Islet precursor cell (in vitro differentiated cells): ENCODE measurements at regions not wholly inside any gene's neighbourhood (a gene's known extent, or its start where the extent isn't known, plus 50 kb on each side); places are given as distances from the start of the nearest gene placed in this dataset.

Experiments used
- DNase-seq: peaks from one replicate; pipeline ENCODE4 v3.0.0-alpha.2; 2018

DNA sequence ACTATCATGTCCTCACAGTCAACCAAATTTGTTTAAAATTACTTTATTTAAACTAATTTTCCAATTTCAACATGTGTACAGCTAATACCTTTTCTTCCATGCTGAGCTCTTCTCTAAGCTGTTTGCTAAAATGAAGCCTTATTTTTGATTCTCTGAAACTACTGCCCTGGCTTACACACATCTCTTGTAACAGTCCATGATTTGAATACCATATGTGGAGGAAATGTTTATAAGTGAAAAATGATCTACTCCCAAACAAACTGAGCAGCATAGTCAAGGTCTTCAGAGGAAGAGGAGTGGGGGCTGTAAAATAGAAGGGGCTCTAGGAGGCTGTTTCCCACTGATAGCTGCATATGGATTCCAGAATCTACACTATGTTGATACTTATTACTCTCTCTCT lies 188.7 kb downstream of the ANKRD50 start:
- DNase-seq: no peak

DNA sequence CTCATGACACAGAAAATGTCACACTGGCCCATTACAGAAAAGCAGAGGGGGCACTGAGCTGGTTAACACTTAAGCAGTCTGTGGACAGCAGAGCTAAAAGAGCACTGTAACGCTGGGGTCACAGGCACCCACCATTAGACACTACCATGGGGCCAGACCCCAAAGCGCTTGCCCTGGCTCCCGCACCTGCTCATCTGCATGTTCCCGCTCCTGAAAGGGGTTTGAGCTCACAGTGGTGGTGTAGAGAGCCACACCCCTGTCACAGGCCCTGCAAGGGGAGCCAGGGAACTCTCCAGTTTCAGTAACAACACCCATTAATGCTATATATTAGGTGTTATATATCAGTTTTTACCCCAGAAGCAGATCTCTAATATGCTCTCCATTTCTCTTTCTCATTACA lies 187.0 kb downstream of the ANKRD50 start:
- no peak for DNase-seq

DNA sequence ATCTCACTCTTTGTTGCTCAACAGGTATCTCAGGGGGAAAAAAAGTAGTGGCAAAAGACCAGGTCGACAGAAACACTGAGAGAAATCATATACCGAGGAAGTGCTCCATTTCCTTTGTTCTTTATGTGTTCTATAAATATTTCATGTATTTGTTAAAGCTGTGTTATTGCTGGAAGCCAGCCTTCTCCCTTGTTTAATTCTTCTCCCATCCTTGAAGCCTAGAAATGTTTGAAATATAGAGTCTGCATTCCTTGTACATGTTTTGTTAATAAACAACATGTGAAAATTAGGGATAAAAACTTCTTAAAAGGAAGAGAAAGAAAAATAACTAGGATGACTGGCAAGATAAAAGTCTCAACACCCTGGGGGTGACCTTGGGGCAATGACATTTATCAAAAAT lies 186.2 kb downstream of the ANKRD50 start:
- DNase-seq: no peak

DNA sequence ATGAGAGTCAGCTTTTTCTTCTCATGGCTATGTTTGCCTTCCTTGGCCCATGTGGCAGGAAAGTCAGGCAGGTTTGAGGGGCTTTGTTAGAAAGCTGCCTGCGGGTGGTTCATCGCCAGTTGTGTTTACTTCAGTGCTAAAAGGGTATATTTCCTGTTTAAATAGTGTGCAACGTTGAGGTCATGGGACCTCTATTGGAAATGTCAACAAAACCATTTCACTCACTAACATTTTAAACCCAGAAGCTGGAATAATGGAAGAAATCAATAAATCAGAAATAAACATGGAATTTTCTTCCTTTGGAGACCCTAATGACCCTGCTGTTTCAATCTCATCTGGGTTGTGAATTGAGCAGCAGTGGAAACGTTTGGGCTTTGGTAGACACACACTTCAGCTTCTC lies 185.8 kb downstream of the ANKRD50 start:
- DNase-seq: no peak

DNA sequence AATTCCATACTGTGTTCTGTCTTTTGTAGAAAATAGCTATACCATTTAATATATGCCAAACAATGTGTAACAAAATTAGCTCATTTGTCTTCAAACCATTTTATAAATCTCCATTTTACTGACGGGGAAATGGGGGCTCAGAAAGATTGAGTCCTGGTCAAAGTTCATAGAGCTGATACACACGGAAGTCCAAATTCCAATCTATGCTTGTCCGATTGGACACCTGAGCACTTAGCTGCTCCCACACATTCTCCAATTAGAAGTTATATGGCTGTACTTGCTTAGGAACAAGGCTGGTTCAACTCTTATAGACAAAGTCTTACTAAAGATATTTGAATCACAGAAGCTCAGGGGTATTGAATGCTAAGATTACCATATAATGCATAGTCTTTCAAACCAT lies 185.2 kb downstream of the ANKRD50 start:
- DNase-seq: no peak

DNA sequence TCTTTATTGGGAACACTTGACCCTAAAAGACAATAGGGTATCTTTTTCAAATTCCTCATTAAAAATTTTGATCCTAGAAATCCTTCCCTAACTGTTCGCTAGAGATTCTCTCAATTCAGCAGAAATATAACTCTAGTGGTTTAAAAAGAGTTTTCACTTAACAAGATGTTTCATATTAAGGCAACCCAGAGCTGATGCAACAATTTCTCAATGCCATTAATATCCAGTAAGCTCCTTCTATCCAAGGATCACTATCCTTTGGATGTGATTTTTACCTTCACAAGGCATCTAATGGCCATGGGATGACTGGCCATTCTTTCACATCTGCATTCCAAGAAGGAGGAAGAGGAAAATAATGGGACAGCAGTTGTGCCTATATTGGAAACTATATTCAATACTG lies 183.4 kb downstream of the ANKRD50 start:
- no peak for DNase-seq

DNA sequence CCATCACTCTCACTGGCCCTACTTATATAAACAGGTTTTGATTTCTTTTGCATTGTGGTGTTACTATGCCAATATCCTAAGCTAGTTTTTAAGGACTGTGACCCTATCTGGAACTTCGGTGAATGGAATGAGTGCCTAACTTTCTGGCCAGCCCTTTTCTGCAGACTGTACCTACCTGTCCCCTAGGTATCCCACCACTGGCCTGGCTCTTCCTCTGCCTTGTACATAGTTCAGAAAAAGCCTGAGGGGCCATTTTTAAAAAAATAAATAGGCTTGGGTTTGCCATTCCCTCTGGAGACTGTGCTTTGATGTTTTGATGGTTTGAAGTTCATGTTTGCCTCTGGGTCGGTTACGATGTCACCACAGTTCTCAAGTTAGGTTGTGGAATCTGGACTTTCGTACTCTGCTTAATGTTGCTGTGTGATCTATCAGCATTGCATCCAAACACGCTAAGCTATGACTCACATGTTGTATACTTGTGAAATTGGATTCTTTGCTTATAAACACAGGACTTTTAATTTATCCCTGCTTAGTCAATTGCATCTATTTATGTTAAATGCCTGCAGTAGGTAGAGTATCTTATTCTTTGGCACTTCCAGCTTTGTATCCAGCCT lies 182.0 kb downstream of the ANKRD50 start:
- no peak for DNase-seq

DNA sequence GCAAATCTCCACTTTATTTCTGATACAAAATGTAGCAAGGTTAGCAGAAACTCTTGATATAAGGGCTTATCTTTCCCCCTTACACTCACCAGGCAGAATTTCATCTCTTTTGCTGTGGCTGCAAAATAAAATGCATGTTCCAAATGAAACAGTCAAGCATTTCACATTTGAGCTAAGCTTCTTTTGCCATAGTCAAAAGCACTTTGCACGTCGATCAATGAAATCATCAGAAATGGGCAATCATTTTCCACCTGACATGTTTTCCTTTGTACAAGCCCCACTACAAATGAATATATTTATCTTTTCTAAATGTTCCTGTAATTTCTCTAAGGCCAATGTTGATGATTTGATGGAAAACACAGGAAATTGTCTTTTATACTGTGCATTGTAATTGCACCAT lies 178.4 kb downstream of the ANKRD50 start:
- no peak for DNase-seq

DNA sequence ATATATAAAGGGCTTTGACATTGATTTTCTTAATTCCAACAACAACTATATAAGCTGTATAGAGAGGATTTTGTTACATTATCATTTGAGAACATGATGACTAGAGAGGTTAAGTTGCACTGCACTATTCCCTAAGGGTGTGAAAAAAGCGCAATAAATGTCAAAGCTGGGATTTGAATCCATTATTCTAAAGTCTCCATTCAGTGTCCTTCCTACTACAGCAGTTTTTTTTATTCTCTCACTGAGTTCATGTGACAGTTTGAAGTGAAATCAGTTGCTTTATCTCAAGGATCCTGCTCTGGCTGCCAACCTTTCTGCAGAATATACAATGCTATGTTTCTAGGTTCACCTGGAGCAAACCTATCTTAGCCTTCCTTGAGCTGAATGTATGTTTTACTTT lies 177.5 kb downstream of the ANKRD50 start:
- DNase-seq: no peak

DNA sequence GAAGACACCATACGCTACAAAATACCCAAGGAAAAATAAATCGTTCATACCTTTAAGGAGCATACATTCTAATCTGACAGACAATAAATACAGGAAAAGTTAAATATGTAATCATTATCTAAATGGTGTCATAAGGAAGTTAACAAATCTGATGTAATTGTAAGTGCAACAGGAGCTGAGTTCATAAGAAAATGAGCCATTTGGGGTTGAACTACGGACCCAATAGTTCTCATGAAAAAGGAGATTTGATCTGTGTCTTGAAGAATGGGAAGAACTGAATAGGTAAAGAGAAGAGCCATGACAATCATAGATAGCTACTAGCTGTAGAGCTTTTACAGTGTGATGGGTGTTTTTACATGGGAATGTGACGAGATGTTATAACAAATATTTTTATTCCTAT lies 175.6 kb downstream of the ANKRD50 start:
- DNase-seq: no peak

DNA sequence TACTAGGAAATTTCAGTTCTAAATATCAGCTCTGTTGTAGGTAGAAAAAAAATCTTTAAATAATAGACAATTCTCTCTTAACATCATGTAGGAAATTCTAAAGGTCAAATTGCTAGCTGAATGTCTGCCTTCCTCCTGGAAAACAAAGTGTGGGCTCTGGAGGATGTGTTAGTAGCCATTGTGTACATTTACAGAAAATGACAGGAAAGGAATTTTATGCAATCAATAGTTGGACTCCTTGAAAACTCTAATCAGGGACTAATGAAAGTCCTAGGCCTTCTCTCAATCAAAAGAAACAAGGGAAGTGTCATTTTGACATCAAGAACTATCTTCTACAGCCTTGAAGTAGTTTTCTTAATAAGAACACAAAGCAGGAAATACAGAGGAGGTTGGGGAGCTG lies 174.6 kb downstream of the ANKRD50 start:
- DNase-seq: no peak

DNA sequence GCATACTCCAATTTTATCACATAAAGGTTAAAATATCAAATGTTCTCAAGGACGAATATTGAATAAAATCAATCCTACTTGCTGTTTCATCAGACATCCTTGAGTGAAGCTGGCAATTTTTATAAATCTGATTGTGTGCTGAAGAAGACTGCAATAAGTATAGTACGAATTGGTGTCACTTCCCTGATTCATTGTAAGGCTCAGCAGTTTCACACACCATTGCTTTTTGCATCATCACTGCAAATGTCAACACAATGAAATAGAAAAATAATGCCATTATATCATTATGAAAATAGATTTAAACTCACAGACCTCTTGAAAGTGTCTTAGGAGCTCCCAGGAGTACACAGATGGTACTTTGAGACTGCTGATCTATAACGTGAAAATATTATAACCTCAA lies 172.5 kb downstream of the ANKRD50 start:
- no peak for DNase-seq

DNA sequence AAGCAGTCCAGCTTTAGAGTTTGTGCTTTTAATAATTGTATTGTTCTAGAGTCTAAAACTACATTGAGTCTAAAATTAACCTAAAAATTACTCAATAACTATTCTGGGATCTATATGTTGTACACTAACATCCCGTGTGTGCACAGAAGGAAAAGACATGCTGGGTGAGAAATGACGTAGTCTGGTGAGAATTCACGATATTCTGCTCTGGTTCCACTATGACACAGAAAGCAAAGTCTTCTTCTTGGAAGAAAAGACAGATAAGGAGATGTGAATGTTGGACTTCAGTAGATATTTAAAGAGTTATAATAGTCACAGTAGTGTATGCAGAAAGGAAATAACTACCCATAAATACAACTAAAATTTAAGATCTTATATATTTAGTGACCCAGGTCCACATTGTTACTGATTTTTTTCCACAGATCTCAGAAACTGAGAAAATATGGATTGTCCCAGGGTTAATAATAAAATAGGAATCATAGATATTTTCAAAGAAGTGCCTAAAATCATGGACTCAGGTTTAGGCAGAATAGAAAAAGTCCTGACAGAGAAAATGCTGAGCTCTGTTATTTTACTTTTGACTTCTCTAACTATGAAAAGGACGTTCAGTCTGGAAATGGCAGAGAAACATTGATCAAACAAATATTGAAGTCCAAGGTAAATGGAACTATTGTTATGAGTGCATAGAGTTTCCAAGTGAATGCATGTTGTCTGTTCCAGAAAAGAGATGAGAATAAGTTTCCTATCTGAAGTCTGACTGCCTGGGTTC lies 170.7 kb downstream of the ANKRD50 start:
- no peak for DNase-seq

DNA sequence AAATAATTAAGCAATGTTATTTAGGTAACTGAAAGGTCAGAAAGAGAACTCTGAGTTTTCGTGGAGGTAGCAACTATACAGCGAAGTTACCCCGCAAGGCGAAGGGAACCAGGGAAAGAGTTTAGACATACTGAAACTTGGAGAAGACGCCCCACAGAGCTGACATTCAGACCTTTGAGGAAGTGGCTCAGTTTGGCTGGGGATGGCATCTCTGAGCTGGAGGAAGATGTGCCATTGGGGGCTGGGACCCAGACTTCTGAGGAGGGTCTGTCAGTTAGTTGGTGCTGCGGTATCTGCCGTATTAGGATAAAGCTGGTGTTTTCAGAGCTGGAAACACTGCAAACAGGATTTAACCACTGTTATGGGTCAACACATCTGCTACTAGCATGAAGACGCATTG lies 156.6 kb downstream of the ANKRD50 start:
- no peak for DNase-seq

DNA sequence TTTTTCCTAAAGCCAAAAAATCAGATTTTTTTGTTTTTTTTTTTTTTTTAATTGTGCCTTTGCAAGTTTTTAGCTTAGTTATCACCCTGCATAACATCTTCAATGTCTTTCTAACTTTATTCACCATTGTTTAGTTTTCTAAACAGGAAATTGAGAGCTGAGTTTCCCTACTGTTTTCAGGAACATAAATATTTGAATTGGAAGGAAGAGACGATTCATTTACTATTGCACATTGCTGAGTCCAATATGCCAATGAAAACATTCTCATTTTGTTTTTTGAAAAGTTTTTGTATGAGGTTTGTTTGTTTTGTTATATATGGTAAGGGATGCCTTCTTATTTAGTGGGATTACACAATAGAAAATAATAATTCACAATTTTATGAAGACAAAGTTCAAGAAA lies 148.4 kb downstream of the ANKRD50 start:
- DNase-seq: no peak

DNA sequence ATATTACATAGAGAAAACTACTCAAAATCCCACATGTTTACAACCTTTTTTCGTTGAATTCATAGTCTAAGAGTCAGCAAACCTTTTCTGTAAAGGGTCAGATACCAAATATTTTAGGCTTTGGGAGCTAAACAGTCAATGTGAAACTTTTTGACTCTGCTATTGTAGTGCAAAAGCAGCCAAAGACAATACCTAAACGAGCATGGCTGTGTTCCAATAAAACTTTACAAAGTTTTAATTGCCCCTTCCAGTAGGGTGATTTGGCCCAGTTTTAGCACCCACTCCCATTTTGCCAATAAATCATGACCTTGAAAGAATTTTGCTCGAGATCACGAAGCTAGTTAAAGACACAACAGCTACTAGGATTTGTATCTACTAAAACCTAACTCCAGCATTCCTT lies 147.2 kb downstream of the ANKRD50 start:
- DNase-seq: no peak

DNA sequence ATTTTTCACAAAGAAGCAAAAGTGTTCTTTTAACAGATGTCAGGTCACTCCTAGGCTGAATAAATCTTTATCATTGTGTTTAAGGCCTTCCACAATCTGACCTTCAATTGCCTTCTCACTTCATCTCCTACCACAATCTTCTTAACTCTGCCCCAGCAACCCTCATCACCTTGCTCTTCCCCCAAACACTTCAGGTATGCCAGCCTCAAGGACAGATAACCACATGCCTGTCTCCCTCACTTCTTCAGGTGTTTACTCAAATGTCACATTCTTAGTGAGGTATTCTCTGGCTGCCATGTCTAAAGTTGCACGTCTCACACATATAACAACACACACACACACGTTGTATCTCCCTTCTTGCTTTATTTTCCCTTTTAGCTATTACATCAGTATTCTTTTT lies 146.5 kb downstream of the ANKRD50 start:
- peak; percentile 51 for DNase-seq

DNA sequence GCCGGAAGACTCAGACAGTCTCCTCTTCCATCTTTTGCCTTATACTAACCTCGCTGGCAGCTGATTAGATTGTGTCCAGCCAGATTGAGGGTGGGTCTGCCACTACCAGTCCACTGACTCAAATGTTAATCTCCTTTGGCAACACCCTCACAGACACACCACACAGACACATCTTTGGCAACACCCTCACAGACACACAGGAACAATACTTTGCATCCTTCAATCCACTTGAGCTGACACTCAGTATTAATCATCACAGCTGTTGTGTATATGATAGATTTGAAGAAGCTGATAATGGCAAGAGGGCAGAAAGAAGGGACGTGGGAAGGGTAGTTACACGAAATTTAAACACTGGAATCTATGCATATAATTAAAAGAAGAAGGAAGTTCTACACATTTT lies 139.5 kb downstream of the ANKRD50 start:
- DNase-seq: no peak

DNA sequence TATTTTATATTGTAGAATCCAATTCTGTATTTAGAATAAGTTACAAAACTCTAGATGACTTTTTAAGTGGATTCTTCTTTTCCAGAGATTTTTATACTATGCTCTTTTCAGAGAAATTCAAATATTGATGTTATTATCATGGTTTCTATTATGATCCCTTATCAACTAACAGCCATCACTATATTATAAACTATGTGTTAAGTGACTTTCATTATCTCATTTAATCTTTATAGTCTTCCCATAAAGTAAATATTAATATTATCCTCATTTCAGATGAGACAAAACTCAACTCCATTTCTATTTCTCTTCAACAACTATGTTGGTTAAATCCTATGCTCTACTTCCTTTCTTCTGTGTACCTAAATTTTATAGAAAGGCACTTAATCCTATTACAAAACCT lies 132.6 kb downstream of the ANKRD50 start:
- DNase-seq: no peak

DNA sequence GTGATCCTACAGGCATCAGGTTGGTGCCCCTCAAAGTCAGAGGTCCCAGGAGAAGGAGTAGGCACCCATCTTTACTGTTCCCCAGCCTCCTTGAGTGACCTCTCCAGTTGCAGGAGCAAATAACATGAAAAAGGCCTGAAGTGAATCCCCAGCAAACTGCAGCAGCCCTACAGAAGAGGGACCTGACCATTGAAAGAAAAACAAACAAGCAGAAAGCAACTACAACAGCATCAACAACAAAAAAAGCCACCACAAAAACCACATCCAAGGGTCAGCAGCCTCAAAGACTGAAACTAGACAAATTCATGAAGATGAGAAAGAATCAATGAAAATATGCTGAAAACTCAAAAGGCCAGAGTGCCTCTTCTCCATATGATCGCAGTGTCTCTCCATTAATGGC lies 128.7 kb downstream of the ANKRD50 start:
- DNase-seq: no peak

DNA sequence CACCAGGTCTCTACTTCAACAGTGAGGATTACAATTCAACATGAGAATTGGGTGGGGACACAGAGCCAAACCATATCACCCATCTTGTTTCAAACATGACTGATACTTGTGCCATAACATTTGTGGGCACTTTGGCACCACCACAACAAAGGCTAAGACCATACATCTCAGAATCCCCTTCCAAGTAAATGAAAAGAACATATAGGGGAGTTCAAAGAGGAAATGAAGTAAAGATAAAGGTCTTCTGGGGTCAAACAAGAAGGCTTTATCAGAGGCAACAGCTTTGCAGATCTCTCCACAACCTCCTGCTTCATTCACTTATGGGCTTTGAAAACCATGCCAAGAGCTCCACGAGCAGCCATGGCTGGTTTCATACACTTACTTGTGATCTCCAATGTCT lies 122.7 kb downstream of the ANKRD50 start:
- no peak for DNase-seq

DNA sequence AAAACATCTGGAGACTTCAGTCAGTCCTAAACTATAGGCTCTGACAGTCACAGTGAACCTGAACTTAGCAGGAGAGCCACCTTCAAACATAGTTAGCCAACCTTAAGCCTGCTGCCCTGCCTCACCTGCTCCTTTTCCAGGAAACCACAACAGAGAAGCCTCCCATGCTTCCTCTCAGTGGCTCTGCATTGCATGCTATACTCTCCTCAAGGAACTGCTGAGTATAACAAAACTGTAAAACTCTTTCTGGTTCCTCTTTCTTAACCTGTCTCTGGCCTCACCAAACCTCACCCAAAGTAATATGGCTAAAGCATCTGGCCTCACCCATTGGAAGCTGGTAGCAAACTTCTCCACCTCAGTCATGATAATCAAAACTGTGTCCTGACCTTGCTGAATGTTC lies 122.1 kb downstream of the ANKRD50 start:
- DNase-seq: no peak

DNA sequence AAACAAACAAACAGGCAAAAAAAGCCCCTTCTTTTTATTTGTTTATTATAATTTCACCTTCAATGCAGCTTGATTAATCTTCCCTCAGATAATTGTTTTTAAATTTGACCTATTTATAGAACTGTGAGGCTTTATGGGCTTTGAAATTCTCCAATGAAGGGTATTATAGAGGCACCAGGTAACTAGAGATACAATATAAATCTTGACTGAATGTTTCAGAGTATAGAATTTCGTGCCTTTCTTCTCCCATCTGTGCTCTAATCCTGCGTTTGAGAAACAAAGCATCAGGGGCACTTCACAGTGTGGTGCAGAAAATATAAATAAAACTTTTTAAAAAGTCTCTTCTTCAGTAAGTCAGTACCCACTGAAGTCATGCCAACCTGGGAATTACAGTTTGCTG lies 120.9 kb downstream of the ANKRD50 start:
- DNase-seq: no peak

DNA sequence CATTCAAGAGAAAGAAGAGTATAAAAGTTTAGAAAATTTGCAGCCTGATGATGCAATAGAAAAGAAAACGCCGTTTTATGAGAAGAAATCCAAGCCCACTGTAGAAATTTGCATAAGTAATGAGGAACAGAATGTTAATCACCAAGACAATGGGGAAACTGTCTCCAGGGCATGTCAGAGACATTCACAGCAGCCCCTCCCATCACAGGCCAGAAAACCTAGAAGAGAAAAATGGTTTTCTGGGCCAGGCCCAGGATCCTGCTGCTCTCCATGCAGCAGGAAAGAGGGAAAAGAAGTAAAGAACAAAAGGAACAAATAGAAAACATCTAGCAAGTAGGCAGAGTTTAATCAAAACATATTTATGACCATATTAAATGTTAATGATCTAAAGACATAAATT lies 119.0 kb downstream of the ANKRD50 start:
- DNase-seq: no peak

DNA sequence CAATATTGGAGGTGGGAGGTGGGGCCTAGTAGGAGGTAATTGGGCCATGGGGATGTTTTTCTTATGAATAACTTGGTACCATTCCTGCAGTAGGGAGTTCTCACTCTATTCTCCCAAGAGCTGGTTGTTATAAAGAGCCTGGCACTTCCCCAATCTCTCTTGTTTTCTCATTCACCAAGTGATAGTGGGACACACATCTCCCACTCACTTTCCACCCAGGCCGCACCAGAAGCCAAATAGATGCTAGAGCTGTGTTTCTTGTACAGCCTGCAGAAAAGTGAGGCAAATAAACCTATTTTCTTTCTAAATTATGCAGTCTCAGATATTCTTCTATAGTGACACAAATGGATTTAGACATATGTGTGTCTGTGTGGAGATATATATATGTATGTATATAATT lies 117.6 kb downstream of the ANKRD50 start:
- no peak for DNase-seq
